GM06990 (cell line): ENCODE measurements at regions not wholly inside any gene's neighbourhood (a gene's known extent, or its start where the extent isn't known, plus 50 kb on each side); places are given as distances from the start of the nearest gene placed in this dataset.

ENCODE experiments used
- DNase-seq: peaks from one replicate; pipeline ENCODE4 v3.0.0-alpha.2; 2011; ENCODE audit not compliant: insufficient read length; ENCODE audit errors: extremely low read depth
- H3K27me3 ChIP-seq: replicated peaks from 2 replicates; pipeline ENCODE4 v1.6.0; 2011; ENCODE audit warnings: low read length; ENCODE audit not compliant: control insufficient read depth, insufficient read depth
- H3K36me3 ChIP-seq: 2 replicates; pipeline ENCODE4 v1.5.1; 2011; ENCODE audit warnings: low read length; ENCODE audit not compliant: control insufficient read depth, insufficient read depth
- H3K4me3 ChIP-seq: replicated peaks from 2 replicates; pipeline ENCODE4 v1.5.1; 2011; ENCODE audit warnings: low read depth, mild to moderate bottlenecking, control low read depth, low read length
- TF ChIP-seq, protein P1 (sequence below): IDR thresholded peaks from 2 replicates; pipeline ENCODE4 v1.5.1; 2011; ENCODE audit warnings: low read length, control low read depth, mild to moderate bottlenecking, inconsistent platforms; ENCODE audit not compliant: insufficient read depth, poor library complexity, severe bottlenecking

DNA sequence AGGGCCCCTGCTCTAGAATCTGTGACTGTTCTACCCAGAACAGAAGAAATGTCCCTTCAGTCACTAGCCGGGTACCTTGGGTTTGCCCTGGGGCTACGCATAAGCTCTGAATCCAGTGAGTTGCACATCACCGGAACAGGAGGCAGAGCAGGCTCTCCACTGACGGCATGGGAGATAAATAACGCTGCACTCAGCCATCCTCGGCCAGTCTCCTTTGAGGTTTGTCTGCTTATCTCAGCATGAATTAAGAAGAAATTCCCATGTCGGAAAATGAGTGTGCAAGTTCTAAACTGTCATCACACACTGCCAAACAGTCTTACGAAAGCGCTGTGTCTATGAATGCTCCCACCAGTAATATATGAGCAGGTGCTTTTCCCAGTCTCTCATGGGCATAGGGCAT lies 90.8 kb downstream of the FAM50B start:
- no peaks in the 10 kb centered on the region; the same call in none of the 2 replicates for H3K27me3 ChIP-seq
- no peak overlapping the region for H3K4me3 ChIP-seq
- TF ChIP-seq, protein P1, sequence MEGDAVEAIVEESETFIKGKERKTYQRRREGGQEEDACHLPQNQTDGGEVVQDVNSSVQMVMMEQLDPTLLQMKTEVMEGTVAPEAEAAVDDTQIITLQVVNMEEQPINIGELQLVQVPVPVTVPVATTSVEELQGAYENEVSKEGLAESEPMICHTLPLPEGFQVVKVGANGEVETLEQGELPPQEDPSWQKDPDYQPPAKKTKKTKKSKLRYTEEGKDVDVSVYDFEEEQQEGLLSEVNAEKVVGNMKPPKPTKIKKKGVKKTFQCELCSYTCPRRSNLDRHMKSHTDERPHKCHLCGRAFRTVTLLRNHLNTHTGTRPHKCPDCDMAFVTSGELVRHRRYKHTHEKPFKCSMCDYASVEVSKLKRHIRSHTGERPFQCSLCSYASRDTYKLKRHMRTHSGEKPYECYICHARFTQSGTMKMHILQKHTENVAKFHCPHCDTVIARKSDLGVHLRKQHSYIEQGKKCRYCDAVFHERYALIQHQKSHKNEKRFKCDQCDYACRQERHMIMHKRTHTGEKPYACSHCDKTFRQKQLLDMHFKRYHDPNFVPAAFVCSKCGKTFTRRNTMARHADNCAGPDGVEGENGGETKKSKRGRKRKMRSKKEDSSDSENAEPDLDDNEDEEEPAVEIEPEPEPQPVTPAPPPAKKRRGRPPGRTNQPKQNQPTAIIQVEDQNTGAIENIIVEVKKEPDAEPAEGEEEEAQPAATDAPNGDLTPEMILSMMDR = no peak
- DNase-seq = no peak
- H3K36me3 ChIP-seq = no peaks in the 10 kb centered on the region

DNA sequence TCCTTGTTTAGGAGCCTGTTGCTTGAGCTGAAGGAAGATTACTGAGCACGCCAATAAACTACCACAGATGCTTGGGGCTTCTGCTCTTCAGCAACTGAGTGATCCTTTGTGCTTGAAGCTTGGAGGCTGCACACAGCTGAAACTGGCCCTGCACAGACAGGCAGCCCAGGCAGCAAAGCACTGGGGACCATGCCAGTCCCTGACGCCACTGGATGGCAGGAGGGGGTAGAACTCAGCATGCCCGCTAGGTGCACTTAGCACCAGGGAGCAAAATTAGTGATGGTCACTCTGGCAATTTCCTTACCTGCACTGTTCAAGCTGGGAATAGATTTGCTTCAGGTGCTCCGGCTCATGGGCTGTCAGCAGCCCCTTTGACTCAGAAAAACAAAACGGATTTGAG lies 91.5 kb downstream of the FAM50B start:
- H3K4me3 ChIP-seq = no peak overlapping the region
- no peaks in the 10 kb centered on the region for H3K36me3 ChIP-seq
- H3K27me3 ChIP-seq = no peaks in the 10 kb centered on the region; the same call in none of the 2 replicates
- TF ChIP-seq, protein P1 = no peak
- DNase-seq = no peak

DNA sequence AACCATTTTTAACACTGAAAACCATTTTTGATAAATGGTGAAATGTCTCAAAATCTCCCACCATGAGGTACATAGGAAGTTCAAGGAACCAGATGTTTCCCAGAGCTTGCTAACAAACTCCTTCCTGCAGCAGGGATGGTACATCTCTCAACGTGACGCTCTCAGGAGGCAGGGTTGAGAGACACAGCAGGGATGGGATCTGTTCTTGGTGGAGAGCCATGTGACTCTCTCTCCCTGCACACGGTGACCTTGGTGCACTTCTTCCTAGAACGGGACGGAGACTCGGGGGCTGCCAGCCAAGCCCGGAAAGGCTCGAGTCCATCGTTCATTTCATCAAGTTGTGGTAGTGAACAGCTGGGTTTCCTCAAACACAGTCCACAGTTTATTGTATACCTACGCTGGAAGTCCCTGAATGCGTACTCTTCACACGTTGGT lies 94.2 kb downstream of the FAM50B start:
- no peak for DNase-seq
- TF ChIP-seq, protein P1 = no peak
- Histone ChIP-seq H3K4me3 (no peak overlapping the region), H3K27me3 (no peaks in the 10 kb centered on the region; the same call in none of the 2 replicates), H3K36me3 (no peaks in the 10 kb centered on the region)

DNA sequence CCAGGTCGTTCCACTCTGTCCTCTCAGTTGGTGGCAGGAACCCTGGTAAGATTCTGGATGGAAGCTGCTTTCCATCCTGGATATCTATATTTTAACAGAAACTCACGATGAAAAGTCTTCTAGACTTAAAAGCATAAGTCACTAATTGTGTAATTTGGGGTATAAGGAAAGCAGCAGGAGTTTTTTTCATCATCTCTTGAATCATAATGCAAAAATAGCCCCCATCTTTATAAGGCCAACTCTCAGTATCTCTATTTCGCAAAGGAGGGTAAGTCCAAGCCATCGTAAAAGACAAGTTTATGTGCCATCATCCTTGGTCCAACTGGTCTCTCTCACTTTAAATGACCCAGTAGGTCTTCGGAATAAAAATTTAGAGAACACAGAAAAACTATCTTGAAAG lies 95.1 kb downstream of the FAM50B start:
- H3K4me3 ChIP-seq = no peak overlapping the region
- TF ChIP-seq, protein P1 = no peak
- H3K27me3 ChIP-seq = no peaks in the 10 kb centered on the region; the same call in none of the 2 replicates
- H3K36me3 ChIP-seq = no peaks in the 10 kb centered on the region
- DNase-seq = no peak

DNA sequence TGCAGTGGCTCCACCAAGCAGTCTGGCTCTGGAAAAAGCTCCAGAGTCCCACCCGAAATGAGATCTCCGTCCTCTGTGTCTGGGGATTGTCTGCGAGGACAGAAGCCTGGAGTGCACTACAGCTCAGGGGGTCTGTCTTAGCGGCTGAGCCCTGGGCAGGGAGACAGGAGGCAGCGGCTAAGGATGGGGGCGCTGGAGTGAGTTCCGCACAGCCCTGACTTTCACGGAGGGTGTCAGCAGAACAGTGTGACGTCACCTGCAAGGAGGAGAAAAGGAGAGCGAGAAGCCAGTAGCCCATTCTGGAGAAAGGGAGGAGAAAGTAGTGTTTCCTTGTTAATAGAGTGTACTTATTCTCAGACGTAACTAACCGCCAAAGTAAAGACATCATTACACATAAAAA lies 97.6 kb downstream of the FAM50B start:
- Histone ChIP-seq H3K27me3 (no peaks in the 10 kb centered on the region; the same call in 1 of the 2 replicates), H3K36me3 (no peaks in the 10 kb centered on the region), H3K4me3 (no peak overlapping the region)
- TF ChIP-seq, protein P1 = no peak
- no peak for DNase-seq

DNA sequence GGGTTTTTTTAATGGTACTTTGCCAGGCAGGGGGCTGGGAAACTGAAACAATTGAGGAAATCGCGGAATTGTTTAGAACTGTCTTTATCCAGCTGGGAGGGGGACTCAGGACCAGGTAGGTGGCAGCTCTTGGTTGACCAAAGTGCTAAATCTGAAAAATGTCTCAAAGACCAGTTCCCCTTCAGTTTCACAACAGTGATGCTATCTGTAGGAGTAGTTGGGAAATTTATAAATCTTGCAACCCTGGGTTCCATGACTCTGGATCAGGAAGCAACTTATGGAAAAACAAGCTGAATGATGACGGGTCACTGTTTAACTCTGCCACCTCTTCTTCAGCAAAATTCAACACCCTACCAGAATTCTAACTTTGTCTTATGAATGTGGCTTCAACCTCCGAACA lies 99.7 kb downstream of the FAM50B start:
- Histone ChIP-seq H3K4me3 (no peak overlapping the region), H3K36me3 (no peaks in the 10 kb centered on the region), H3K27me3 (no peaks in the 10 kb centered on the region)
- TF ChIP-seq, protein P1 = no peak
- no peak for DNase-seq
